Effector memory CD8-positive, alpha-beta T cell (primary cell): ENCODE measurements at regions not wholly inside any gene's neighbourhood (a gene's known extent, or its start where the extent isn't known, plus 50 kb on each side); places are given as distances from the start of the nearest gene placed in this dataset.

Experiments used
- ATAC-seq: fragments of 150-1000 bp; cut with Tn5 transposase; replicated peaks from 2 replicates; pipeline ENCODE4 v1.10.0; 2021; ENCODE audit warnings: mild to moderate bottlenecking, moderate library complexity
- DNase-seq, 3 experiments: peaks; one replicate each; pipeline ENCODE4 v3.0.0; 2021
- H3K27ac Mint-ChIP-seq, 2 donors: one replicate each; pipeline ENCODE4 v1.8.0; 2022; ENCODE audit warnings: mild to moderate bottlenecking in 2 of 2, mixed read lengths in 2 of 2, moderate library complexity in 2 of 2
- H3K27me3 Mint-ChIP-seq, 2 donors: one replicate each; pipeline ENCODE4 v1.8.0; 2022; ENCODE audit warnings: mixed read lengths in 2 of 2
- H3K36me3 Mint-ChIP-seq: one replicate; pipeline ENCODE4 v1.8.0; 2022; ENCODE audit warnings: mild to moderate bottlenecking, moderate library complexity, mixed read lengths; ENCODE audit not compliant: insufficient read depth
- H3K4me1 Mint-ChIP-seq, 2 donors: one replicate each; pipeline ENCODE4 v1.8.0; 2022; ENCODE audit warnings: low read depth in 2 of 2, mixed read lengths in 2 of 2
- H3K4me3 Mint-ChIP-seq, 2 donors: one replicate each; pipeline ENCODE4 v1.8.0; 2022; ENCODE audit warnings: mild to moderate bottlenecking in 2 of 2, mixed read lengths in 2 of 2, moderate library complexity in 2 of 2
- H3K9me3 Mint-ChIP-seq, 2 donors: one replicate each; pipeline ENCODE4 v1.8.0; 2022; ENCODE audit warnings: mixed read lengths in 2 of 2

GRCh38 chr7:114263219-114263618, 151.4 kb upstream of the FOXP2 start:
- Mint-ChIP-seq H3K27me3 (no peaks in the 10 kb centered on the region), H3K27ac (no peak overlapping the region), H3K4me3 (no peak overlapping the region), H3K9me3 (peaks cover 0 to 2% of the 10 kb centered on the region in 2 donors), H3K36me3 (no peaks in the 10 kb centered on the region), H3K4me1 (no peaks in the 10 kb centered on the region)
- ATAC-seq (no peak), DNase-seq (no peak)

DNA sequence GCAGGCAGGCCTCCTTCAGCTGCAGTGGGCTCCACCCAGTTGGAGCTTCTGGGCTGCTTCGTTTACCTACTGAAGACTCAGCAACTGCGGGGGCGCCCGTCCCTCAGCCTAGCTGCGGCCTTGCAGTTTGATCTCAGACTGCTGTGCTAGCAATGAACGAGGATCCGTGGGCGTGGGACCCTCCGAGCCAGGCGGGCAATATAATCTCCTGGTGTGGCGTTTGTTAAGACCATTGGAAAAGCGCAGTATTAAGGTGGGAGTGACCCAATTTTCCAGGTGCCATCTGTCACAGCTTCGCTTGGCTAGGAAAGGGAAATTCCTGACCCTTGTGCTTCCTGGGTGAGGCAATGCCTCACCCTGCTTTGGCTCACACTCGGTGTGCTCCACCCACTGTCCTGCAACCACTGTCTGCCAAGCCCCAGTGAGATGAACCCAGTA, 159.2 kb upstream of the FOXP2 start:
- DNase-seq (no peak), ATAC-seq (no peak)
- peaks cover 0 to 8% of the 10 kb centered on the region in 2 donors for H3K9me3 Mint-ChIP-seq
- H3K4me3 Mint-ChIP-seq = no peak overlapping the region
- no peaks in the 10 kb centered on the region for H3K4me1 Mint-ChIP-seq
- H3K27ac Mint-ChIP-seq = no peak overlapping the region
- H3K27me3 Mint-ChIP-seq = no peaks in the 10 kb centered on the region
- no peaks in the 10 kb centered on the region for H3K36me3 Mint-ChIP-seq

GRCh38 chr7:114243646-114244045, 171.0 kb upstream of the FOXP2 start:
- no peaks in the 10 kb centered on the region for H3K27me3 Mint-ChIP-seq
- no peaks in the 10 kb centered on the region for H3K4me1 Mint-ChIP-seq
- H3K36me3 Mint-ChIP-seq = no peaks in the 10 kb centered on the region
- peaks cover 0 to 3% of the 10 kb centered on the region in 2 donors for H3K9me3 Mint-ChIP-seq
- H3K4me3 Mint-ChIP-seq = no peak overlapping the region
- no peak for ATAC-seq
- DNase-seq = no peak
- H3K27ac Mint-ChIP-seq = no peak overlapping the region

DNA sequence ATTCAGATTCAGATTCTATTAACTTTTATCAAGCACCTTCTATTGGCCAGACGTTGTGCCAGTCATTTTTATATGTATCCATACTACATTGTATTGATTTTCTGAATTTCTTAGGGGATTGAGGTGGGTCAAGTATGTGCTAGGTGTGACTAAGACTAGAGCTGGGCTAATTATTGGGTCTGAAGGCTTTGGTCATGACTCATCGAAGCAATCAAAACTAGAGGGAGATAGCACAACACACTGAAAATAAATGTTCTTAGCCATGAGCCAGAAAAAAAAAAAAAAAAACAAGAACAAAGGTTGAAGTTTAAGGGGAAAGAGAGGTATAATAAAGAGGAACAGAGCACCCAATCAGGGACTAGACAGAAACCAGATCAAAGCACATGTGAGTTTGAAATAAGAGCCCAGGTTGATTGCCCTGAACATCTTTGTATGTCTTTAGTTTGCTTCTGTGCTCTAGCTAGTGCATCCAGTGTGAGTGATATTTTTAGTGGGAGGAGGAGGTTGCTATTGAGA, 171.6 kb upstream of the FOXP2 start:
- no peak overlapping the region for H3K27ac Mint-ChIP-seq
- DNase-seq (no peak), ATAC-seq (no peak)
- no peaks in the 10 kb centered on the region for H3K36me3 Mint-ChIP-seq
- no peaks in the 10 kb centered on the region for H3K4me1 Mint-ChIP-seq
- H3K4me3 Mint-ChIP-seq = no peak overlapping the region
- H3K9me3 Mint-ChIP-seq = peaks cover 0 to 3% of the 10 kb centered on the region in 2 donors
- H3K27me3 Mint-ChIP-seq = no peaks in the 10 kb centered on the region

DNA sequence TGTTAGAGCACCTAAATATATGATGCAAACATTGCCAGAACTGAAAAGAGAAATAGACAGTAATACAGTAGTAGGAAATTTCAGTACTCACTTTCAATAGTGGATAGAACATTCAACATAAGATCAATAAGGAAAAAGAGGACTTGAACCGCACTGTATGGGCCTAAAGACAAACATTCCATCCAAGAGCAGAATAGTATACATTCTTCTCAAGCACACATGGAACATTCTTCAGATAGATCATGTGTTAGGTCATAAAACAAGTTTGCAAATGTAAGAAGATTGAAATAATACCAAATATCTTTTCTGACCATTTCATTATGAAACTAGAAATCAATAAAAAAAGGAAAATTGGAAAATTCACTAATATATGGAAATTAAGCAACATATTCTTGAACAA, 185.4 kb upstream of the FOXP2 start:
- H3K4me1 Mint-ChIP-seq = no peaks in the 10 kb centered on the region
- H3K4me3 Mint-ChIP-seq = no peak overlapping the region
- no peak overlapping the region for H3K27ac Mint-ChIP-seq
- peaks cover 0 to 1% of the 10 kb centered on the region in 2 donors for H3K9me3 Mint-ChIP-seq
- DNase-seq = no peak
- ATAC-seq = no peak
- H3K27me3 Mint-ChIP-seq = no peaks in the 10 kb centered on the region
- peaks cover 4% of the 10 kb centered on the region for H3K36me3 Mint-ChIP-seq

- no peak overlapping the region for H3K4me3 Mint-ChIP-seq
- H3K9me3 Mint-ChIP-seq = peaks cover 0 to 1% of the 10 kb centered on the region in 2 donors
- H3K27me3 Mint-ChIP-seq = no peaks in the 10 kb centered on the region
- H3K27ac Mint-ChIP-seq = no peak overlapping the region
- H3K4me1 Mint-ChIP-seq = no peaks in the 10 kb centered on the region
- DNase-seq = no peak
- peaks cover 4% of the 10 kb centered on the region for H3K36me3 Mint-ChIP-seq
- ATAC-seq = no peak
Observed at GRCh38 chr7:114225784-114226183, 188.8 kb upstream of the FOXP2 start.

GRCh38 chr7:114218283-114218682, 196.3 kb upstream of the FOXP2 start:
- Mint-ChIP-seq H3K36me3 (no peaks in the 10 kb centered on the region), H3K9me3 (no peaks in the 10 kb centered on the region), H3K4me1 (no peaks in the 10 kb centered on the region), H3K4me3 (no peak overlapping the region), H3K27ac (no peak overlapping the region), H3K27me3 (no peaks in the 10 kb centered on the region)
- no peak for DNase-seq
- ATAC-seq = no peak

DNA sequence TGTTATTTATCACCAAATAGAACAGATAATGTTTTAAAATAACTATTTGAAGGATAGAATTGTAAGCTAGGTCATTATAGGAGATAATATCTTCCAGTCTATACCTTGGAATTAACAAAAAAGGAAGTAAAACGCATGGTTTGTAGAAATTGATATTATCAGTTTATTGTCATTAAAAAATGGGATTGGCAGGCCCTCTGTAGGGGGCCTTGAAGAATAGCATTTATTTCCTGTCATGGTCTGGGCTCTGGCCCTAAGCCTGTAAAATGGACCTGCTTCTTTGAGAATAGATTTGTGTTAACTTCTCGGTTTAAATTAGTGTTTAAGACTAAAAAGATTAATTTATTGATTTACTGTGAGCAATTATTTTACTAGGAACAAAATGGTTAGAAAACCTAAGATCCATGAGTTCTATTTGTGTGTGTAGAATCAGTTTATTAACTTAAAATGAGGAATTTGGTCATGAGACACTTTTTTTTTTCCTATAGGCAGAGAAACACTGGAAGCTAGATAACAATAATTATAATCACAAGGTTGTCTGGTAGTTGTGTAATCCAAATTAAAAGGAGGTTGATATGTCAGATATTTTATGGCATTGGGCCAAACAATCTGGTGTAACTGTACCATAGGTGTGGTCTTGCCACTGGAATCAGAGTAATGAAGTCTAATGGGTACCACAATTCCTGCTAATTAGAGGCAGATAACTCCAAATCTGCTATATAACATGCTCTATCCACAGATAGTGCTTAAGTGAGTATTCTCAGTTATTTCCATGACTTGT, 197.4 kb upstream of the FOXP2 start:
- no peak overlapping the region for H3K4me3 Mint-ChIP-seq
- no peaks in the 10 kb centered on the region for H3K36me3 Mint-ChIP-seq
- no peak for ATAC-seq
- H3K9me3 Mint-ChIP-seq = no peaks in the 10 kb centered on the region
- no peak overlapping the region for H3K27ac Mint-ChIP-seq
- H3K27me3 Mint-ChIP-seq = no peaks in the 10 kb centered on the region
- H3K4me1 Mint-ChIP-seq = no peaks in the 10 kb centered on the region
- no peak for DNase-seq

DNA sequence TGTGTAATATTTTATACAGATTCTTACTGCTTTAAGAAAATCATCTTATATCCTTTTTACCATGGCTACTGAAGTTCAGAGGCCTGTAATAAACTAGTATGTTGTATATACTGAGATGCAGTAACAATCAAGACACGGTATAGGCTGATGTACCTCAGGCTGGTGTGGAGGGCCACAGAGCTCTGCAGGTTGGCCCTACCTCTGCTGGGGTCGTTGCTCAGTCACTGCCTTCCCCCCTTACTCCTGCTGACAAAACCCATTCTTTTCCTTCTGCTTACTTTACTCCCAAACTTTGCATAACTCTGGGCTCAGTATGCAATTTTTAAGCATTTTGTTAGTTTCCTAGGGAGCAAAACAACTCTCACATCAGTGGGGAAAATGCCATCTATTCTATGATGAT, 200.1 kb upstream of the FOXP2 start:
- ATAC-seq = no peak
- Mint-ChIP-seq H3K4me3 (no peak overlapping the region), H3K4me1 (no peaks in the 10 kb centered on the region), H3K9me3 (peaks cover 4 to 6% of the 10 kb centered on the region in 2 donors), H3K36me3 (no peaks in the 10 kb centered on the region), H3K27ac (no peak overlapping the region), H3K27me3 (no peaks in the 10 kb centered on the region)
- DNase-seq = no peak

GRCh38 chr7:114212721-114213429, 201.7 kb upstream of the FOXP2 start:
- Mint-ChIP-seq H3K27me3 (no peaks in the 10 kb centered on the region), H3K27ac (no peak overlapping the region), H3K4me3 (no peak overlapping the region), H3K4me1 (no peaks in the 10 kb centered on the region), H3K9me3 (peaks cover 10% of the 10 kb centered on the region in 2 donors), H3K36me3 (no peaks in the 10 kb centered on the region)
- DNase-seq (no peak), ATAC-seq (no peak)

DNA sequence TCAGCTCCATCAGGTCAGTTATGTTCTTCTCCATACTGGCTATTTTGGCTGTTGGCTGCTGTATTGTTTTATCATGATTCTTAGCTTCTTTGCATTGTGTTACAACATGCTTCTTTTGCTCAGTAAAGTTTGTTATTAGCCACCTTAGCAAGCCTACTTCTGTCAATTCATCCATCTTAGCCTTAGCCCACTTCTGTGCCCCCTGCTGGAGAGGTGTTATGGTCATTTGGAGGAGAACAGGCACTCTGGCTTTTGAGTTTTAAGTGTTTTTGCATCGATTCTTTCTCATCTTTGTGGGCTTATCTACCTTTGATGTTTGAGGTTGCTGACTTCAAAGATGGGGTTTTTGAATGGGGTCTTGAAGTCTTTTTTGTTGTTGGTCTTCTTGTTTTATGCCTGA, 204.6 kb upstream of the FOXP2 start:
- Mint-ChIP-seq H3K9me3 (peaks cover 10% of the 10 kb centered on the region in 2 donors), H3K36me3 (no peaks in the 10 kb centered on the region), H3K27ac (no peak overlapping the region), H3K4me1 (no peaks in the 10 kb centered on the region), H3K4me3 (no peak overlapping the region), H3K27me3 (no peaks in the 10 kb centered on the region)
- no peak for DNase-seq
- ATAC-seq = no peak

DNA sequence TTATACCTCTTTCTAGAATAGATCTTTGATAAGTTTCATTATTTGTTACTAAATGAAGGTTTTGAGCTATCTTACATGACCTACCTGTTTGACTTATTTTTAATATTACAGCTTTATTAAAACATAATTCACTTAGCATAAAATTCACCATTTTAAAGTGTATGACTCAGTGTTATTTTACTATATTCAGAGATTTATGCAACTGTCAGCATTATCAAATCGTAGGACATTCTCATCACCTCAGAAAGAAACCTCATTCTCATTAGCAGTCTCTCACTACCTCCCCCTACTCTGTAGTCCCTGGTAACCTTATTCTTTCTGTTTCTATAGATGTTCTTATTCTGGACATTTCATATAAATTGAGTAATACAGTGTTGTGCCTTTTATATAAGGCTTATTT, 207.9 kb upstream of the FOXP2 start:
- H3K4me3 Mint-ChIP-seq = no peak overlapping the region
- H3K36me3 Mint-ChIP-seq = no peaks in the 10 kb centered on the region
- no peak for ATAC-seq
- peaks cover 10% of the 10 kb centered on the region in 2 donors for H3K9me3 Mint-ChIP-seq
- no peaks in the 10 kb centered on the region for H3K27me3 Mint-ChIP-seq
- no peak for DNase-seq
- no peak overlapping the region for H3K27ac Mint-ChIP-seq
- no peaks in the 10 kb centered on the region for H3K4me1 Mint-ChIP-seq

GRCh38 chr7:114196517-114196916, 218.1 kb upstream of the FOXP2 start:
- Mint-ChIP-seq H3K27ac (no peak overlapping the region), H3K4me1 (no peaks in the 10 kb centered on the region)

GRCh38 chr7:114190387-114190786, 224.2 kb upstream of the FOXP2 start:
- Mint-ChIP-seq H3K9me3 (no peaks in the 10 kb centered on the region), H3K4me3 (no peak overlapping the region), H3K27me3 (no peaks in the 10 kb centered on the region), H3K27ac (no peak overlapping the region), H3K36me3 (no peaks in the 10 kb centered on the region), H3K4me1 (no peaks in the 10 kb centered on the region)
- DNase-seq = no peak
- no peak for ATAC-seq

More at GRCh38 chr7:114196517-114196916, 218.1 kb upstream of the FOXP2 start:
- Mint-ChIP-seq H3K36me3 (no peaks in the 10 kb centered on the region), H3K27me3 (no peaks in the 10 kb centered on the region), H3K9me3 (peaks cover 0 to 3% of the 10 kb centered on the region in 2 donors), H3K4me3 (no peak overlapping the region)
- DNase-seq (no peak), ATAC-seq (no peak)
